OCI-LY7 (cell line): ENCODE measurements at regions not wholly inside any gene's neighbourhood (a gene's known extent, or its start where the extent isn't known, plus 50 kb on each side); places are given as distances from the start of the nearest gene placed in this dataset.

Experiments used
- CTCF ChIP-seq: fragments of 200-600 bp; sonication (generic); conservative IDR thresholded peaks from 2 replicates; pipeline ENCODE4 v1.5.1; 2014; ENCODE audit warnings: mild to moderate bottlenecking, antibody characterized with exemption, low read length, moderate library complexity, mixed read lengths
- EZH2phosphoT487 ChIP-seq: fragments of 200-600 bp; sonication (generic); IDR thresholded peaks from 2 replicates; pipeline ENCODE4 v1.6.1; 2018; ENCODE audit warnings: low read depth, borderline replicate concordance, mild to moderate bottlenecking, mixed run types, antibody characterized with exemption, low read length, moderate library complexity, mixed read lengths

DNA sequence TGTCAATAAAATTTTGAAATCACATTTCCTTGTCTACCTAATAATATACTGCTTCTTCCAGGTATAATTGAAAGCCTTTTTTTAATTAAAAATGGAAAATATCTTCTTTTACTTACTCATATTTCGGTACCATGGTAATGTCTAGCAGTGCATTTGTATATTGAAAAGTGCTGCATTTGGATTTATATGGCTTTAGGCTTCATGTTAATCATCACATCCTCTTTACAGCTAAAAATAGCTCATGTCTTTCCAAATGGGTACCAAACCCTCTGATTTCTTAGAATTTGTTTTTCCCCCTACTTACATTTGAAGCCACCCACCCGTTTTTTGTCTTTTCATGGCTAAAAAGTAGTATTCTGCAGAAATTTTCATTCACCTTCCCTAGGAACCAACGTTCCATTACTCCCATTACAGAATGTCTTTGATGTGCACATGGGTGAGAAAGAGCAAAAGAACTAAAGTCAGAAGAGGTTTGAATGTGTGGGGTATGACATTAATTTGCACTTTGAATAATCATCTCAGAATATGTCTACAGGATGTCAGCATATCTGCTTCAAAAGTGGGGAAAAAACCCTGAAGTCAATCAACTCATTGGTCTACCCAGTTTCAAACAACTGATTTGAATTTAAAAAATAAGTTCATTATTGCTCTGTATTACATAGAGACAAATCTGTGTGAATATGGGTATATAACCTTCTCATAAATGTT lies 935.9 kb downstream of the GATA3 start:
- TF ChIP-seq CTCF (no peak), EZH2phosphoT487 (no peak)
